Vagina (tissue), 2 donors: ENCODE measurements at regions not wholly inside any gene's neighbourhood (a gene's known extent, or its start where the extent isn't known, plus 50 kb on each side); places are given as distances from the start of the nearest gene placed in this dataset.

Source experiments
- CTCF ChIP-seq, 3 experiments: fragments of 450-650 bp in 2 of 3; fragments of 200-600 bp in 1 of 3; sonication (generic) in 1 of 3; IDR thresholded peaks; one replicate each; pipeline ENCODE4 v1.5.1; 2017 to 2019; ENCODE audit warnings: antibody characterized with exemption in 3 of 3, mild to moderate bottlenecking in 2 of 3, moderate library complexity in 2 of 3
- POLR2AphosphoS5 ChIP-seq, 2 donors: sonication (generic); formaldehyde crosslinking; IDR thresholded peaks; one replicate each; pipeline ENCODE4 v1.9.0; 2017; ENCODE audit warnings: antibody characterized with exemption in 2 of 2, mild to moderate bottlenecking in 2 of 2, low read depth in 1 of 2; ENCODE audit not compliant: insufficient read depth in 1 of 2

- TF ChIP-seq CTCF (IDR thresholded peaks at IDR 0.05) = no peak
- TF ChIP-seq POLR2AphosphoS5 (IDR thresholded peaks at IDR 0.05; ENCODE audit: insufficient read depth in 1 of 2, low read depth in 1 of 2) = no peak
Observed at GRCh38 chr1:60984062-60984799, 98.1 kb upstream of the NFIA start.
